ENCODE measurements at regions not wholly inside any gene's neighbourhood (a gene's known extent, or its start where the extent isn't known, plus 50 kb on each side); places are given as distances from the start of the nearest gene placed in this dataset.

- no peak for TF ChIP-seq NR2F2 (IDR thresholded peaks at IDR 0.05)
These were observed 204.6 kb downstream of the MTX2 start (continued) for GRCh38 chr2:176473851-176474250.

- no peak for DNase-seq (ENCODE audit: low spot score)
- Histone ChIP-seq H3K4me3 (ENCODE audit: low read depth in 1 of 3, low read length in 3 of 3) (no peak overlapping the region), H3K9me3 (ENCODE audit: control insufficient read depth in 4 of 4, low read length in 3 of 4) (no peaks in the 10 kb centered on the region), H3K9ac (ENCODE audit: low read depth in 1 of 2, low read length in 2 of 2) (no peak overlapping the region), H3K27ac (ENCODE audit: low read depth in 1 of 2, low read length in 2 of 2) (no peak overlapping the region), H3K36me3 (ENCODE audit: control insufficient read depth in 4 of 4, insufficient read depth in 3 of 4, low read depth in 1 of 4, low read length in 3 of 4) (no peaks in the 10 kb centered on the region), H3K27me3 (ENCODE audit: control insufficient read depth in 4 of 4, insufficient read depth in 4 of 4, low read length in 3 of 4) (no peaks in the 10 kb centered on the region), H3K4me1 (ENCODE audit: control insufficient read depth in 4 of 4, insufficient read depth in 4 of 4, low read length in 3 of 4) (peaks cover 0 to 3% (median 3%) of the 10 kb centered on the region in 4 donors)
- WGBS = 96% methylated on average over 1 of the region's 1 CpG
- no peak for TF ChIP-seq RXRA (IDR thresholded peaks at IDR 0.05)
- no peak for TF ChIP-seq HNF4A (conservative IDR thresholded peaks at IDR 0.05)
- no peak for TF ChIP-seq YY1 (IDR thresholded peaks at IDR 0.05)
- no peak for TF ChIP-seq FOXA2 (IDR thresholded peaks at IDR 0.05)
- no peak for TF ChIP-seq GABPA (IDR thresholded peaks at IDR 0.05 in 1 of 2, conservative IDR thresholded peaks at IDR 0.05 in 1 of 2)
- no peak for TF ChIP-seq MAX (IDR thresholded peaks at IDR 0.05)
- TF ChIP-seq NR2F2 (IDR thresholded peaks at IDR 0.05) = no peak
- no peak for TF ChIP-seq RAD21 (IDR thresholded peaks at IDR 0.05)
- TF ChIP-seq JUND (IDR thresholded peaks at IDR 0.05) = no peak
- TF ChIP-seq EGR1 (IDR thresholded peaks at IDR 0.05; ENCODE audit: low read depth in 2 of 2) = no peak
- no peak for TF ChIP-seq ZBTB33 (IDR thresholded peaks at IDR 0.05)
- TF ChIP-seq SP1 (IDR thresholded peaks at IDR 0.05) = no peak
- TF ChIP-seq ATF3 (IDR thresholded peaks at IDR 0.05) = no peak
- no peak for TF ChIP-seq CTCF (IDR thresholded peaks at IDR 0.05; ENCODE audit: low read depth, low read length, missing input control)
- no peak for TF ChIP-seq FOXA1 (IDR thresholded peaks at IDR 0.05)
- no peak for TF ChIP-seq REST (IDR thresholded peaks at IDR 0.05)
These were observed 208.1 kb downstream of the MTX2 start for GRCh38 chr2:176477336-176477735.
